ENCODE measurements at regions not wholly inside any gene's neighbourhood (a gene's known extent, or its start where the extent isn't known, plus 50 kb on each side); places are given as distances from the start of the nearest gene placed in this dataset.

DNA sequence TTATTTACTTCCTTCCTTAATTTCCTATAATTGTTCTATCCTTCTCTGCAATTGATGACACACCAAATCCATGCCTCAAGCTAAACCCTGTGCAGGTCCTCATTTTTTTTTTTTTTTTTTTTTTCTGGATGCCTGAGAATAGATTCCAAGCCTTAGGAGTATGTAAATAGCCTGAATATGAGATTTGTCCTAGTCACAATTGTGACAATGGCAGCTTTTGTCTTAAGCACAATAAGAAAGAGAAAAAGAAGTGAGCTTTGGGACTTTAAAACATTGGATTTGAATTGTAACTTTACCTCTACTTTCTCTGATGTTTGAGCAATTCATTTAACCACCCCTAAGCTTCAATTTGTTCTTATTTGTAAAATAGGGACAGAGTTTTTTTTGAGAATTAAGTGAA lies 280.5 kb downstream of the TUSC1 start:
- H3K9me3 ChIP-seq (ENCODE audit: control insufficient read depth, low read length), result no peaks in the 10 kb centered on the region
- H3K27ac ChIP-seq (ENCODE audit: low read depth, low read length, severe bottlenecking), result no peak overlapping the region
- no peaks in the 10 kb centered on the region for H3K4me1 ChIP-seq (ENCODE audit: control insufficient read depth, insufficient read depth, low read length, poor library complexity, severe bottlenecking)
- H3K36me3 ChIP-seq (ENCODE audit: control insufficient read depth, insufficient read depth, low read length), result no peaks in the 10 kb centered on the region
- no peak overlapping the region for H3K4me3 ChIP-seq (ENCODE audit: extremely low read depth, insufficient read depth, low read length, poor library complexity, severe bottlenecking)

DNA sequence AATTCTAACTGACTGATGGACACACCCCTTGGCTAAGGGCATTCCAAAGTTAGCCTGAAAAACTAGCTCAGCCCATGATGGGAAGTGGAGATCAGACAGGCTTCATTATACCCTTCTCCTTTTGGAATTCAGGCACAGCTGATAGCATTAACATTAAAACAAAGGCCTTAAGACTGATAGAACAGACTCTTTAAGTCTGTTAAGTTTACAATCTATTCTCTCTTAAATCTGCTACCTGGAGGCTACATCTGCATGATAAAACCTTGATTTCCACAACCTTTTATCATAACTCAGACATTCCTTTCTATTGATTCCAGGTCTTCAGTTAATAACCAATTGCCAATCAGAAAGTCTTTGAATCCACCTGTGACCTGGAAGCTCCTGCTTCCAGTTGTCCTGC lies 281.4 kb downstream of the TUSC1 start:
- H3K4me3 ChIP-seq (ENCODE audit: extremely low read depth, insufficient read depth, low read length, poor library complexity, severe bottlenecking), result no peak overlapping the region
- H3K27ac ChIP-seq (ENCODE audit: low read depth, low read length, severe bottlenecking), result no peak overlapping the region
- H3K4me1 ChIP-seq (ENCODE audit: control insufficient read depth, insufficient read depth, low read length, poor library complexity, severe bottlenecking), result no peaks in the 10 kb centered on the region
- H3K9me3 ChIP-seq (ENCODE audit: control insufficient read depth, low read length), result no peaks in the 10 kb centered on the region
- no peaks in the 10 kb centered on the region for H3K36me3 ChIP-seq (ENCODE audit: control insufficient read depth, insufficient read depth, low read length)

DNA sequence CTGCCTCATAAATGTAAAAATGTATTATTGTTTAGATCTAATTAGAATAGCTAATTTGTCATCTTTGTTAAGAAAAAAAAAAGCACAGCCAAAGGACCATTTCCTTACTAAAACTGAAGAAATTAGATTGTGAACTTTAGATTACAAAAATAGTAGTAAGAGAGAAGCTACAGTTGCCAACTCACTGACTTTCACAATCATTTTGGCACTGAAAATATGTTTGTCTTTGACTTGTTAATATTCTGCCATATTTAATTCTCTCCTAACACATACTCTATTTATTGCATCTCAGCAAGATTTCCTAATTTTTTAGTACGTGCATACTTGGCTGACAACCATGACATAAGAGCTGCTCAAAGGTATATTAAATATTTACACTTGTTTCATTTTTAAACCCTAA lies 297.1 kb downstream of the TUSC1 start:
- WGBS, 2 experiments (ENCODE audit: insufficient coverage in 2 of 2), result no CpG with 5 or more reads among the region's 1 CpG
- no peaks in the 10 kb centered on the region for H3K9me3 ChIP-seq (ENCODE audit: control insufficient read depth, low read length)
- H3K36me3 ChIP-seq (ENCODE audit: control insufficient read depth, insufficient read depth, low read length), result no peaks in the 10 kb centered on the region
- H3K4me3 ChIP-seq (ENCODE audit: extremely low read depth, insufficient read depth, low read length, poor library complexity, severe bottlenecking), result no peak overlapping the region
- H3K4me1 ChIP-seq (ENCODE audit: control insufficient read depth, insufficient read depth, low read length, poor library complexity, severe bottlenecking), result no peaks in the 10 kb centered on the region
- no peak overlapping the region for H3K27ac ChIP-seq (ENCODE audit: low read depth, low read length, severe bottlenecking)

DNA sequence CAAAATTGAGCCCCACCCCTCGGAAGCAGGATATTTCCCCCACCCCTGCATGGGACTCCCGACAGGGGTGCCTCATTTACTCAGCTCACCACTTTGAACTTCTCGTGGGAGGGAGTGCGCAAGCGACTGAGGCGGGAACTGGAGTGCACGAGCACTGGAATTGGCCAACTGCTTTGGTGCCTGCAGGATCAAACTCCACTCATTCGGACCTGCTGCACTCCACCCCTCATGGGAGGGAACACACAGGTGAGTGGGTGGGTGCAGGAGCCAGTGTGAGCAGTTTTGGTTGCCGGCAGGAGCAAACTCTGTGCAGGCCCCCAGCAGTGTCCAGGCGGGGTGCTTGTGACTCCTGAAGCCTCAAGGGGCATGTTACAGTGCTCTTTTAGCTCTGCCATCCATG lies 301.2 kb downstream of the TUSC1 start:
- Histone ChIP-seq H3K4me3 (ENCODE audit: extremely low read depth, insufficient read depth, low read length, poor library complexity, severe bottlenecking) (no peak overlapping the region), H3K4me1 (ENCODE audit: control insufficient read depth, insufficient read depth, low read length, poor library complexity, severe bottlenecking) (no peaks in the 10 kb centered on the region)
- 91 to 92% methylated on average over 7 to 9 of the region's 10 CpGs for WGBS, 2 experiments (ENCODE audit: insufficient coverage in 2 of 2)

DNA sequence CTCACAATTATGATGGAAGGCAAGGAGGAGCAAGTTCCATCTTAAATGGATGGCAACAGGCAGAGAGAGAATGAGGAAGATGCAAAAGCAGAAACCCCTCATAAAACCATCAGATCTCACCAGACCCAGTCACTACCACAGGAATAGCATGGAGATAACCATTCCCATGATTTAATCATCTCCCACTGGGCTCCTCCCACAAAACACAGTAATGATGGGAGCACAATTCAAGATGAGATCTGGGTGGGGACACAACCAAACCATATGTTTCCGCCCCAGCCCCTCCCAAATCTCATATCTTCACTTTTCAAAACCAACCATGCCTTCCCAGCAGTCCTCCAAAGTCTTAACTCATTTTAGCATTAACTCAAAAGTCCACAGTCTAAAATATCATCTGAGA lies 304.0 kb downstream of the TUSC1 start:
- no peak overlapping the region for H3K4me3 ChIP-seq (ENCODE audit: extremely low read depth, insufficient read depth, low read length, poor library complexity, severe bottlenecking)
- no peaks in the 10 kb centered on the region for H3K9me3 ChIP-seq (ENCODE audit: control insufficient read depth, low read length)
- no peak overlapping the region for H3K27ac ChIP-seq (ENCODE audit: low read depth, low read length, severe bottlenecking)
- WGBS, 2 experiments (ENCODE audit: insufficient coverage in 2 of 2), result 60 to 86% methylated on average over 1 of the region's 1 CpG
- H3K36me3 ChIP-seq (ENCODE audit: control insufficient read depth, insufficient read depth, low read length), result no peaks in the 10 kb centered on the region
- no peaks in the 10 kb centered on the region for H3K4me1 ChIP-seq (ENCODE audit: control insufficient read depth, insufficient read depth, low read length, poor library complexity, severe bottlenecking)

More for the DNA sequence above, 301.2 kb downstream of the TUSC1 start:
- Histone ChIP-seq H3K27ac (ENCODE audit: low read depth, low read length, severe bottlenecking) (no peak overlapping the region), H3K36me3 (ENCODE audit: control insufficient read depth, insufficient read depth, low read length) (no peaks in the 10 kb centered on the region), H3K9me3 (ENCODE audit: control insufficient read depth, low read length) (no peaks in the 10 kb centered on the region)

DNA sequence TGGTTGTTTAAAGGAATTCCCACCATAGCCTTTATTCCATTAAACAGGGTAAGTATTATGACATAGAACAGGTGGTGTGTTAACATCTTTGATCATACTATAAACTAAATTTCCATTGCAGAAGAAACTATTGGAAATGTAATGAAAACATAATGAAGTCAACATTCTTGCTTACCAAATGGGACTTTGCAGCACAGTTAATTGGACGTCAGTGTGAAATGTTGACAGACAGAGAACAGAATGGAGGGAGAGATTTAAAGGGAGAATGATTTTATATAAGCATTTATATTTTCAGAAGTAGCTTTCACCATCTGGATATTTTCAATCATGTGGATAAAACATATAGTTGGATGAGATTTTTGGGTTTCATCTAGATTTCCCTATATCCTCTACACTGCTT lies 311.3 kb downstream of the TUSC1 start:
- no peaks in the 10 kb centered on the region for H3K4me1 ChIP-seq (ENCODE audit: control insufficient read depth, insufficient read depth, low read length, poor library complexity, severe bottlenecking)
- H3K4me3 ChIP-seq (ENCODE audit: extremely low read depth, insufficient read depth, low read length, poor library complexity, severe bottlenecking), result no peak overlapping the region
- no peaks in the 10 kb centered on the region for H3K9me3 ChIP-seq (ENCODE audit: control insufficient read depth, low read length)
- WGBS, 2 experiments (ENCODE audit: insufficient coverage in 2 of 2), result no CpG with 5 or more reads among the region's 1 CpG
- no peak overlapping the region for H3K27ac ChIP-seq (ENCODE audit: low read depth, low read length, severe bottlenecking)
- no peaks in the 10 kb centered on the region for H3K36me3 ChIP-seq (ENCODE audit: control insufficient read depth, insufficient read depth, low read length)

DNA sequence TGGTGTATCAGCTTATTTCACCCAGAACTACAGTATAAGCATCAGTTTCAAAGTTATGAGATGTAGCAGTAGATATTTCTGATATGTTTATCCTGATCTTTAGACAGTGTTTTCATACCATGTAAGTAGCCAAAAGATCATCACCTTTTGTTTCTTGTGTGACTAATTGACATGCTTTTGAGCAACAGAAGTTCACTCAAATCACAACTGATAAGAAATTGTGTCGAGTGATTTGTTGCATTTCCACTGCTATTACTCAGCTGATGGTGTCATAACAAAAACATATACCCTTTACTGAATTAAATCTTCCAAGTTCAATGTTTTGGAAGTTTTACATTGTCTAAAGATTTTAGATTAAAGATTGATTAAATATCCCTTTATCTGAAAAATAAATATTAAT lies 324.5 kb downstream of the TUSC1 start:
- H3K36me3 ChIP-seq (ENCODE audit: control insufficient read depth, insufficient read depth, low read length), result no peaks in the 10 kb centered on the region
- WGBS, 2 experiments (ENCODE audit: insufficient coverage in 2 of 2), result no CpG with 5 or more reads among the region's 1 CpG
- H3K9me3 ChIP-seq (ENCODE audit: control insufficient read depth, low read length), result peaks cover 11% of the 10 kb centered on the region
- no peak overlapping the region for H3K4me3 ChIP-seq (ENCODE audit: extremely low read depth, insufficient read depth, low read length, poor library complexity, severe bottlenecking)
- H3K4me1 ChIP-seq (ENCODE audit: control insufficient read depth, insufficient read depth, low read length, poor library complexity, severe bottlenecking), result no peaks in the 10 kb centered on the region
- no peak overlapping the region for H3K27ac ChIP-seq (ENCODE audit: low read depth, low read length, severe bottlenecking)

DNA sequence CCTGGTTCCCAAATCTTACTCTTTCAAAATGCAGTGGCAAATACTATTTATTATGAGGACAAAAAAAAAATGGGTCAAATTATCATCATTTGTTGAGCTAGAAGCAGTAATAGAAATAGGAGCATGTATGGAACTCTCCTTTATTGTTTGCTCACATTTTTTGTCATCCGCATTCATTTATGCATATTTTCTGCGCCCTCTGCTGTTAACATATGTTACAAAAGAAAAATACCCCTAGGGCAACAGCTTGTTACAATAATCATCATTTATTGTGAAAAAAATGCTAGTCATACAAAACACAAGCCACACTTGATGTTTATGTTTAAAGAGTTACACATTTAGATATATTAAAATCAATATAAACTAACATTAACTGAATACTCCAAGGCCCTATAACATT lies 328.2 kb downstream of the TUSC1 start:
- Histone ChIP-seq H3K9me3 (ENCODE audit: control insufficient read depth, low read length) (no peaks in the 10 kb centered on the region), H3K4me3 (ENCODE audit: extremely low read depth, insufficient read depth, low read length, poor library complexity, severe bottlenecking) (no peak overlapping the region), H3K36me3 (ENCODE audit: control insufficient read depth, insufficient read depth, low read length) (no peaks in the 10 kb centered on the region), H3K4me1 (ENCODE audit: control insufficient read depth, insufficient read depth, low read length, poor library complexity, severe bottlenecking) (no peaks in the 10 kb centered on the region), H3K27ac (ENCODE audit: low read depth, low read length, severe bottlenecking) (no peak overlapping the region)
- WGBS, 2 experiments (ENCODE audit: insufficient coverage in 2 of 2), result no CpG with 5 or more reads among the region's 2 CpGs

DNA sequence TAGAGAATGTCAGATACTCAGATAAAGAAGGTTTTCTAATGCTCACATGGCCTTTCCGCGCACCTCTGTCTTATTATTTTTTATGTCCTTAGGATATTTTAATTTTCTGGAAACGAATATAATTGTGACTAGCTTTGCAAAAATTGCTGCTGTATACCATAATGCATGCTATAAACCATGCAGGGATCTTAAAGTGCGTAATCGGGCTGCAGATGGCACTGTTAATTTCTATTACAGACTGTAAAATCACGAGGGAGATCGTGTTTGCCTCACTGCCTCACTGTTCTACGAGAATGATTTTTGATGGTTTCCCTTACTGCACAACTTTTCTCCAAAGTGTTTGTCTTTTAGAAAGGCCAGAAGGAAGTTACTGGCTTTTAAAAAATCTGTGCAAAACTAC lies 356.1 kb downstream of the TUSC1 start:
- no peak overlapping the region for H3K27ac ChIP-seq (ENCODE audit: low read depth, low read length, severe bottlenecking)
- no peaks in the 10 kb centered on the region for H3K9me3 ChIP-seq (ENCODE audit: control insufficient read depth, low read length)
- H3K4me3 ChIP-seq (ENCODE audit: extremely low read depth, insufficient read depth, low read length, poor library complexity, severe bottlenecking), result no peak overlapping the region
- no peaks in the 10 kb centered on the region for H3K4me1 ChIP-seq (ENCODE audit: control insufficient read depth, insufficient read depth, low read length, poor library complexity, severe bottlenecking)
- no peaks in the 10 kb centered on the region for H3K36me3 ChIP-seq (ENCODE audit: control insufficient read depth, insufficient read depth, low read length)
- 80 to 86% methylated on average over 5 to 7 of the region's 8 CpGs for WGBS, 2 experiments (ENCODE audit: insufficient coverage in 2 of 2)

DNA sequence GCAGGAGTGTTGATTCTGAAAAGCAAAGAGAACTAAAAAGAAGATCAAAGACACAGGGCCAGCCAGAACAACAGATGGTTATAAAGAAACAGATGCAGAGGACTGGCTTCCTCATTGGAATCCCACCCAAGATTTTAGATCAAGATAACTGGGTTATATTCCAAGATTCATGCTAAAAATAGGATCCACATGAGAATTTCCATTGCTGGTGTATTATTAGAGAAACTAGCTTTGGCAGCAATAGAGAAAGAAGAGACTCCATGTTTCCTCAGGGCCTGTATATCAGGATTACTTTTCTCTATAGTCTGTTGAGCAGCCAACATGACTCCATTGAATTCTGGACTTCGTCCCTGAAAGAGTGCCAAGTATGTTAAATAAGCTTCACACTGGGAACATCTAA lies 367.3 kb downstream of the TUSC1 start:
- Histone ChIP-seq H3K9me3 (ENCODE audit: control insufficient read depth, low read length) (no peaks in the 10 kb centered on the region), H3K36me3 (ENCODE audit: control insufficient read depth, insufficient read depth, low read length) (no peaks in the 10 kb centered on the region), H3K4me1 (ENCODE audit: control insufficient read depth, insufficient read depth, low read length, poor library complexity, severe bottlenecking) (no peaks in the 10 kb centered on the region), H3K27ac (ENCODE audit: low read depth, low read length, severe bottlenecking) (no peak overlapping the region), H3K4me3 (ENCODE audit: extremely low read depth, insufficient read depth, low read length, poor library complexity, severe bottlenecking) (no peak overlapping the region)
- no CpG with 5 or more reads among the region's 1 CpG for WGBS, 2 experiments (ENCODE audit: insufficient coverage in 2 of 2)

DNA sequence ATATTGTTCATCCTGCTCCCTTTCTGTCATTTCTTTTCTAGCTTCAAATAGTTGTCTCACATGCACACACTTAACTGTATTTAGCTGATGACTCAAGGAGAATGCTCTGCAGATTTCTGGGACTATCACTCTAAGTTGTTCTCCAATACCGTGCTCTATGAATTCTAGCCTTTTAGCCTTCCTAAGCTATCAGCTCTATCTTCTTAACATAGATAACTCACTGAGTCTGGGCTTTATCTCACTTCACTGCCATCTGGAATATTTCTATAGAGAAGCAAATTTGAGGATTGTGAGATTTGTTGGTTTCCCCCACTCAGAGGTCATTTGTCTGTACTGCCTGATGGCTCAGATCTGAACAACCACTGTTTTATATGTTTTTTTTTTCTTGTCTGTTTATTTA lies 369.7 kb downstream of the TUSC1 start:
- no peaks in the 10 kb centered on the region for H3K9me3 ChIP-seq (ENCODE audit: control insufficient read depth, low read length)
- WGBS, 2 experiments (ENCODE audit: insufficient coverage in 2 of 2), result 80 to 100% methylated on average over 1 of the region's 1 CpG
- no peaks in the 10 kb centered on the region for H3K4me1 ChIP-seq (ENCODE audit: control insufficient read depth, insufficient read depth, low read length, poor library complexity, severe bottlenecking)
- H3K27ac ChIP-seq (ENCODE audit: low read depth, low read length, severe bottlenecking), result no peak overlapping the region
- no peak overlapping the region for H3K4me3 ChIP-seq (ENCODE audit: extremely low read depth, insufficient read depth, low read length, poor library complexity, severe bottlenecking)
- no peaks in the 10 kb centered on the region for H3K36me3 ChIP-seq (ENCODE audit: control insufficient read depth, insufficient read depth, low read length)

DNA sequence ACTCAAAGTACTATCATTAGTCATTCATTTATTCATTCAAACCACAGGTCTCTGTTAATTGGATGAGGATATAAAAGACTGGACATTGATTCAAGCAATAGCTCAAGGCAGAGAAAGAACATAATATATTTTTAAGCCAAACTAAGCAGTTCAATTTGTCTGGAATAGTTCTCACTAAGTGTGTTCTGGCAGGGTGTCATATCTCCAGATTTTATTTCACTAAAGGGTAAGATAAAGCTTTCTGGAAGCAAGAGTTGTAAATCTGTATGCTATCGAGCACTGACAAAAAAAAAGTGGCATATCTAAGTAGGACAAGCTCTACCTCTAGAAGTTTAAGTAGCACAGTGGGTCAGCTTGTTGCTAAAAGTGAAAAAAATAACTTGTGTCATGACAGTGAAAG lies 375.6 kb downstream of the TUSC1 start:
- Histone ChIP-seq H3K36me3 (ENCODE audit: control insufficient read depth, insufficient read depth, low read length) (no peaks in the 10 kb centered on the region), H3K9me3 (ENCODE audit: control insufficient read depth, low read length) (no peaks in the 10 kb centered on the region), H3K4me1 (ENCODE audit: control insufficient read depth, insufficient read depth, low read length, poor library complexity, severe bottlenecking) (no peaks in the 10 kb centered on the region), H3K4me3 (ENCODE audit: extremely low read depth, insufficient read depth, low read length, poor library complexity, severe bottlenecking) (no peak overlapping the region), H3K27ac (ENCODE audit: low read depth, low read length, severe bottlenecking) (no peak overlapping the region)
- 86 to 100% methylated on average over 1 of the region's 1 CpG for WGBS, 2 experiments (ENCODE audit: insufficient coverage in 2 of 2)
